ENCODE measurements at regions not wholly inside any gene's neighbourhood (a gene's known extent, or its start where the extent isn't known, plus 50 kb on each side); places are given as distances from the start of the nearest gene placed in this dataset.

DNA sequence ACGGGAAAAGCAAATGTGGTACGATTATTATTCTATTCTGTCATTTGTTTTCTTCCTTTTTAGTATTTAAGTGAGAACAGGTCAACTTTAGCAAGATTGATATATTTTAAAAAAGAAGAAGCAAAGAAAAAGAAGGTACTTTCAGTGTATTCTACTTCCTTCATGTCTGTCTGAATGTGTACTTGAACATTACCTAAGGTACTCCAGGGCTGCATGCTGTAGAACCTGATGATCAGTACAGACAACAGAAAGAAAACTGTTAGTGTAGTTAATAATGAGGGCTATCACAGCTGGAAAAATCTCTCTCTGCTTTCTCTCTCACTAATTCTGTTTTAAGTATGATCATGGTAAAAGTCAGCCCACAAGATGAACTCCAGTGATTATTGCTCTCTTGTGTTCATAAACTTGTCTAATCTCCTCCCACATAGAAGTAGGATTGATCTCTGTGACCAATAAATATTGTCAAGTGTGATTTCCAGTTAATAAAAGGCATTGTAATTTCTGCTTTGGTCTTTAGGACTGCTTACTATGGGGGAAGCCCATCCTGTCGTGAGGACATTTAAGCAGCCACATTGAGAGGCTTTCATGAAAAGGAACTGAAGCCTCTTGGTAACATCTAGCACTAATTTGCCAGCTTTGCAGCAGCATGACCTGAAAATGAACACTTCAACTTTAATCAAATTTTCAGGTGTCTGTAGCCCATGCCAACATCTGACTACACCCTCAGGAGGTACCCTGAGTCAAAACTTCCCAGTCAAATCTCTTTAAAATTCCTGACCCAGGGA is 864.0 kb upstream of the ACO1 start:
- FAIRE-seq, result no peak
- under 1% methylated on average over 3 of the region's 3 CpGs for WGBS (ENCODE audit: low lambda C conversion rate)
- no peak overlapping the region for H3K27ac ChIP-seq (ENCODE audit: extremely low read length, insufficient read depth, low read length)
- H3K4me1 ChIP-seq (ENCODE audit: insufficient read depth, low read length), result no peaks in the 10 kb centered on the region
- ATAC-seq, result no peak
- no peaks in the 10 kb centered on the region for H3K27me3 ChIP-seq (ENCODE audit: control insufficient read depth in 1 of 2, insufficient read depth in 2 of 2, low read length in 2 of 2)
- H3K4me3 ChIP-seq (replicated peaks in 1 of 3; ENCODE audit: insufficient read depth in 1 of 3, low read depth in 2 of 3, low read length in 3 of 3), result no peak overlapping the region
- H2AFZ ChIP-seq (ENCODE audit: low read length), result no peak overlapping the region
- H3K4me2 ChIP-seq (ENCODE audit: low read depth, low read length), result no peak overlapping the region
- in situ Hi-C loops (cut with HindIII; ENCODE audit: extremely low pct_ligation_motif_present, low pct_unique_long_range_greater_than_20kb), result no loop called here
- H4K20me1 ChIP-seq (ENCODE audit: insufficient read depth, low read length), result no peaks in the 10 kb centered on the region
- CTCF ChIA-PET (ENCODE audit: low intra/inter-chr PET ratio, low total read pairs), result no interaction called here
- no TSS peak for BruUV-seq (replicated peaks)
- H3K9ac ChIP-seq (ENCODE audit: insufficient read depth, low read depth, low read length), result no peak overlapping the region
- POLR2A ChIA-PET, result no interaction called here
- no peak for DNase-seq (ENCODE audit: low spot score)
- no peaks in the 10 kb centered on the region for H3K9me3 ChIP-seq (ENCODE audit: low read length)
- intact Hi-C loops (cut with micrococcal nuclease; ENCODE audit: unreplicated experiment), result no loop called here
- no peaks in the 10 kb centered on the region for H3K36me3 ChIP-seq (replicated peaks in 1 of 2; ENCODE audit: control insufficient read depth in 1 of 2, insufficient read depth in 2 of 2, low read length in 2 of 2)
- TF ChIP-seq NR3C1 (CRISPR knock-in tag; IDR thresholded peaks at IDR 0.05) (no peak), ATM (IDR thresholded peaks at IDR 0.05; ENCODE audit: borderline replicate concordance) (no peak), ARID2 (CRISPR knock-in tag; IDR thresholded peaks at IDR 0.05; ENCODE audit: borderline replicate concordance) (no peak), ZFP82 (CRISPR knock-in tag; IDR thresholded peaks at IDR 0.05; ENCODE audit: borderline replicate concordance) (no peak), TBP (CRISPR knock-in tag; IDR thresholded peaks at IDR 0.05) (no peak)
- TF ChIP-seq, protein P1, sequence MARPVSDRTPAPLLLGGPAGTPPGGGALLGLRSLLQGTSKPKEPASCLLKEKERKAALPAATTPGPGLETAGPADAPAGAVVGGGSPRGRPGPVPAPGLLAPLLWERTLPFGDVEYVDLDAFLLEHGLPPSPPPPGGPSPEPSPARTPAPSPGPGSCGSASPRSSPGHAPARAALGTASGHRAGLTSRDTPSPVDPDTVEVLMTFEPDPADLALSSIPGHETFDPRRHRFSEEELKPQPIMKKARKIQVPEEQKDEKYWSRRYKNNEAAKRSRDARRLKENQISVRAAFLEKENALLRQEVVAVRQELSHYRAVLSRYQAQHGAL (CRISPR knock-in tag; IDR thresholded peaks at IDR 0.05; ENCODE audit: not compliant biosample characterization), result no peak
- TF ChIP-seq, protein P2, sequence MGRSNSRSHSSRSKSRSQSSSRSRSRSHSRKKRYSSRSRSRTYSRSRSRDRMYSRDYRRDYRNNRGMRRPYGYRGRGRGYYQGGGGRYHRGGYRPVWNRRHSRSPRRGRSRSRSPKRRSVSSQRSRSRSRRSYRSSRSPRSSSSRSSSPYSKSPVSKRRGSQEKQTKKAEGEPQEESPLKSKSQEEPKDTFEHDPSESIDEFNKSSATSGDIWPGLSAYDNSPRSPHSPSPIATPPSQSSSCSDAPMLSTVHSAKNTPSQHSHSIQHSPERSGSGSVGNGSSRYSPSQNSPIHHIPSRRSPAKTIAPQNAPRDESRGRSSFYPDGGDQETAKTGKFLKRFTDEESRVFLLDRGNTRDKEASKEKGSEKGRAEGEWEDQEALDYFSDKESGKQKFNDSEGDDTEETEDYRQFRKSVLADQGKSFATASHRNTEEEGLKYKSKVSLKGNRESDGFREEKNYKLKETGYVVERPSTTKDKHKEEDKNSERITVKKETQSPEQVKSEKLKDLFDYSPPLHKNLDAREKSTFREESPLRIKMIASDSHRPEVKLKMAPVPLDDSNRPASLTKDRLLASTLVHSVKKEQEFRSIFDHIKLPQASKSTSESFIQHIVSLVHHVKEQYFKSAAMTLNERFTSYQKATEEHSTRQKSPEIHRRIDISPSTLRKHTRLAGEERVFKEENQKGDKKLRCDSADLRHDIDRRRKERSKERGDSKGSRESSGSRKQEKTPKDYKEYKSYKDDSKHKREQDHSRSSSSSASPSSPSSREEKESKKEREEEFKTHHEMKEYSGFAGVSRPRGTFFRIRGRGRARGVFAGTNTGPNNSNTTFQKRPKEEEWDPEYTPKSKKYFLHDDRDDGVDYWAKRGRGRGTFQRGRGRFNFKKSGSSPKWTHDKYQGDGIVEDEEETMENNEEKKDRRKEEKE (IDR thresholded peaks at IDR 0.05), result no peak
- TF ChIP-seq, protein P3, sequence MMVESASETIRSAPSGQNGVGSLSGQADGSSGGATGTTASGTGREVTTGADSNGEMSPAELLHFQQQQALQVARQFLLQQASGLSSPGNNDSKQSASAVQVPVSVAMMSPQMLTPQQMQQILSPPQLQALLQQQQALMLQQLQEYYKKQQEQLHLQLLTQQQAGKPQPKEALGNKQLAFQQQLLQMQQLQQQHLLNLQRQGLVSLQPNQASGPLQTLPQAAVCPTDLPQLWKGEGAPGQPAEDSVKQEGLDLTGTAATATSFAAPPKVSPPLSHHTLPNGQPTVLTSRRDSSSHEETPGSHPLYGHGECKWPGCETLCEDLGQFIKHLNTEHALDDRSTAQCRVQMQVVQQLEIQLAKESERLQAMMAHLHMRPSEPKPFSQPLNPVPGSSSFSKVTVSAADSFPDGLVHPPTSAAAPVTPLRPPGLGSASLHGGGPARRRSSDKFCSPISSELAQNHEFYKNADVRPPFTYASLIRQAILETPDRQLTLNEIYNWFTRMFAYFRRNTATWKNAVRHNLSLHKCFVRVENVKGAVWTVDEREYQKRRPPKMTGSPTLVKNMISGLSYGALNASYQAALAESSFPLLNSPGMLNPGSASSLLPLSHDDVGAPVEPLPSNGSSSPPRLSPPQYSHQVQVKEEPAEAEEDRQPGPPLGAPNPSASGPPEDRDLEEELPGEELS (CRISPR knock-in tag; IDR thresholded peaks at IDR 0.05), result no peak
- H3K79me2 ChIP-seq (ENCODE audit: insufficient read depth, low read length), result no peaks in the 10 kb centered on the region
